ENCODE measurements at regions not wholly inside any gene's neighbourhood (a gene's known extent, or its start where the extent isn't known, plus 50 kb on each side); places are given as distances from the start of the nearest gene placed in this dataset.

GRCh38 chr21:28776251-28776650, 216.4 kb downstream of the LTN1 start:
- no peak overlapping the region for H3K27ac ChIP-seq (ENCODE audit: low read depth, low read length)
- no peak overlapping the region for H3K9ac ChIP-seq (ENCODE audit: extremely low read depth, low read length, poor library complexity, severe bottlenecking)
- Mint-ChIP-seq H3K9me3 (peaks cover 2% of the 10 kb centered on the region), H3K27me3 (ENCODE audit: insufficient read depth) (peaks cover 51% of the 10 kb centered on the region), H3K27ac (no peak overlapping the region), H3K4me1 (peaks cover 20% of the 10 kb centered on the region), H3K4me3 (no peak overlapping the region), H3K36me3 (ENCODE audit: low read depth) (no peaks in the 10 kb centered on the region)
- no peaks in the 10 kb centered on the region for H3K9me3 ChIP-seq (ENCODE audit: control insufficient read depth, low read length)
- peaks cover 3% of the 10 kb centered on the region for H3K4me1 ChIP-seq (ENCODE audit: control insufficient read depth, insufficient read depth, low read length)
- no peak for DNase-seq
- H3K36me3 ChIP-seq (ENCODE audit: control insufficient read depth, insufficient read depth, low read length), result no peaks in the 10 kb centered on the region
- H3K27me3 ChIP-seq (ENCODE audit: control insufficient read depth, insufficient read depth, low read length, poor library complexity, severe bottlenecking), result peaks cover 20% of the 10 kb centered on the region
- WGBS, 2 experiments (ENCODE audit: insufficient coverage in 1 of 2, insufficient read length in 1 of 2), result 98 to 100% methylated on average over 2 of the region's 2 CpGs
- TF ChIP-seq CTCF (conservative IDR thresholded peaks at IDR 0.05), result no peak
- H3K4me3 ChIP-seq (ENCODE audit: low read length), result no peak overlapping the region

- peaks cover 3% of the 10 kb centered on the region for H3K4me1 ChIP-seq (ENCODE audit: control insufficient read depth, insufficient read depth, low read length)
- H3K4me1 Mint-ChIP-seq, result peaks cover 20% of the 10 kb centered on the region
- no peak overlapping the region for H3K9ac ChIP-seq (ENCODE audit: extremely low read depth, low read length, poor library complexity, severe bottlenecking)
- H3K4me3 Mint-ChIP-seq, result no peak overlapping the region
- no peak for TF ChIP-seq CTCF (conservative IDR thresholded peaks at IDR 0.05)
- DNase-seq, result no peak
- H3K9me3 ChIP-seq (ENCODE audit: control insufficient read depth, low read length), result peaks cover 9% of the 10 kb centered on the region
- no peaks in the 10 kb centered on the region for H3K36me3 Mint-ChIP-seq (ENCODE audit: low read depth)
- no peak overlapping the region for H3K4me3 ChIP-seq (ENCODE audit: low read length)
- H3K27ac Mint-ChIP-seq, result no peak overlapping the region
- WGBS, 2 experiments (ENCODE audit: insufficient coverage in 1 of 2, insufficient read length in 1 of 2), result 88% methylated on average over 1 of the region's 2 CpGs; no CpG with 5 or more reads in 1 of the 2 experiments
- H3K27me3 ChIP-seq (ENCODE audit: control insufficient read depth, insufficient read depth, low read length, poor library complexity, severe bottlenecking), result peaks cover 23% of the 10 kb centered on the region
- H3K9me3 Mint-ChIP-seq, result peaks cover 5% of the 10 kb centered on the region
- H3K27ac ChIP-seq (ENCODE audit: low read depth, low read length), result no peak overlapping the region
- H3K27me3 Mint-ChIP-seq (ENCODE audit: insufficient read depth), result peaks cover 63% of the 10 kb centered on the region
- no peaks in the 10 kb centered on the region for H3K36me3 ChIP-seq (ENCODE audit: control insufficient read depth, insufficient read depth, low read length)
Measured at GRCh38 chr21:28775071-28775470, 217.6 kb downstream of the LTN1 start.

- Histone ChIP-seq H3K9me3 (ENCODE audit: control insufficient read depth, low read length) (peaks cover 9% of the 10 kb centered on the region), H3K4me1 (ENCODE audit: control insufficient read depth, insufficient read depth, low read length) (peaks cover 3% of the 10 kb centered on the region), H3K27me3 (ENCODE audit: control insufficient read depth, insufficient read depth, low read length, poor library complexity, severe bottlenecking) (peaks cover 36% of the 10 kb centered on the region), H3K4me3 (ENCODE audit: low read length) (no peak overlapping the region), H3K27ac (ENCODE audit: low read depth, low read length) (no peak overlapping the region), H3K9ac (ENCODE audit: extremely low read depth, low read length, poor library complexity, severe bottlenecking) (no peak overlapping the region), H3K36me3 (ENCODE audit: control insufficient read depth, insufficient read depth, low read length) (no peaks in the 10 kb centered on the region)
- Mint-ChIP-seq H3K9me3 (peaks cover 3% of the 10 kb centered on the region), H3K4me3 (no peak overlapping the region), H3K4me1 (peaks cover 20% of the 10 kb centered on the region), H3K27ac (no peak overlapping the region), H3K27me3 (ENCODE audit: insufficient read depth) (peaks cover 70% of the 10 kb centered on the region), H3K36me3 (ENCODE audit: low read depth) (no peaks in the 10 kb centered on the region)
- DNase-seq, result no peak
- WGBS, 2 experiments (ENCODE audit: insufficient coverage in 1 of 2, insufficient read length in 1 of 2), result 84% methylated on average over 2 of the region's 2 CpGs; no CpG with 5 or more reads in 1 of the 2 experiments
- no peak for TF ChIP-seq CTCF (conservative IDR thresholded peaks at IDR 0.05)
Measured at GRCh38 chr21:28773036-28773435, 219.6 kb downstream of the LTN1 start.

Data from endodermal cell (in vitro differentiated cells).